OCI-LY1 (cell line): ENCODE measurements at regions not wholly inside any gene's neighbourhood (a gene's known extent, or its start where the extent isn't known, plus 50 kb on each side); places are given as distances from the start of the nearest gene placed in this dataset.
"Not testable (repeated sequence)": the region's sequence is repeated elsewhere in the genome, so short reads cannot be mapped to it uniquely, and the experiment has no call there.

ENCODE experiments used
- EZH2 ChIP-seq: fragments of 200-600 bp; sonication (generic), shearing (Covaris generic); IDR thresholded peaks from 2 replicates; pipeline ENCODE4 v1.8.0; 2017; ENCODE audit warnings: borderline replicate concordance, mixed run types, mild to moderate bottlenecking, antibody characterized with exemption, low read length, moderate library complexity, mixed read lengths
- TF ChIP-seq, protein P1 (sequence below): fragments of 200-600 bp; sonication (generic), shearing (Covaris generic); IDR thresholded peaks from 2 replicates; pipeline ENCODE4 v1.5.1; 2017; ENCODE audit warnings: mild to moderate bottlenecking, antibody characterized with exemption, low read length, moderate library complexity, mixed read lengths

- TF ChIP-seq, protein P1, sequence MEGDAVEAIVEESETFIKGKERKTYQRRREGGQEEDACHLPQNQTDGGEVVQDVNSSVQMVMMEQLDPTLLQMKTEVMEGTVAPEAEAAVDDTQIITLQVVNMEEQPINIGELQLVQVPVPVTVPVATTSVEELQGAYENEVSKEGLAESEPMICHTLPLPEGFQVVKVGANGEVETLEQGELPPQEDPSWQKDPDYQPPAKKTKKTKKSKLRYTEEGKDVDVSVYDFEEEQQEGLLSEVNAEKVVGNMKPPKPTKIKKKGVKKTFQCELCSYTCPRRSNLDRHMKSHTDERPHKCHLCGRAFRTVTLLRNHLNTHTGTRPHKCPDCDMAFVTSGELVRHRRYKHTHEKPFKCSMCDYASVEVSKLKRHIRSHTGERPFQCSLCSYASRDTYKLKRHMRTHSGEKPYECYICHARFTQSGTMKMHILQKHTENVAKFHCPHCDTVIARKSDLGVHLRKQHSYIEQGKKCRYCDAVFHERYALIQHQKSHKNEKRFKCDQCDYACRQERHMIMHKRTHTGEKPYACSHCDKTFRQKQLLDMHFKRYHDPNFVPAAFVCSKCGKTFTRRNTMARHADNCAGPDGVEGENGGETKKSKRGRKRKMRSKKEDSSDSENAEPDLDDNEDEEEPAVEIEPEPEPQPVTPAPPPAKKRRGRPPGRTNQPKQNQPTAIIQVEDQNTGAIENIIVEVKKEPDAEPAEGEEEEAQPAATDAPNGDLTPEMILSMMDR: not testable (repeated sequence)
- TF ChIP-seq EZH2: not testable (repeated sequence)
Observed at GRCh38 chr4:4032364-4032763, 194.4 kb downstream of the OTOP1 start.
